ENCODE measurements at regions not wholly inside any gene's neighbourhood (a gene's known extent, or its start where the extent isn't known, plus 50 kb on each side); places are given as distances from the start of the nearest gene placed in this dataset.

GRCh38 chr4:36582198-36582597 is 300.8 kb downstream of the DTHD1 start:
- TF ChIP-seq POLR2A (IDR thresholded peaks at IDR 0.05) (no peak), EP300 (IDR thresholded peaks at IDR 0.05) (no peak), CTCF (IDR thresholded peaks at IDR 0.05) (no peak)
